ENCODE measurements at regions not wholly inside any gene's neighbourhood (a gene's known extent, or its start where the extent isn't known, plus 50 kb on each side); places are given as distances from the start of the nearest gene placed in this dataset.

- no peak for TF ChIP-seq CTCF (IDR thresholded peaks at IDR 0.05)
- no peak for TF ChIP-seq POLR2A (IDR thresholded peaks at IDR 0.05)
Measured at GRCh38 chrX:131613260-131613659, 69.4 kb downstream of the OR13H1 start.
